ENCODE measurements at regions not wholly inside any gene's neighbourhood (a gene's known extent, or its start where the extent isn't known, plus 50 kb on each side); places are given as distances from the start of the nearest gene placed in this dataset.

GRCh38 chr6:138695193-138695592 is 78.4 kb upstream of the CCDC28A start:
- TF ChIP-seq, protein P1, sequence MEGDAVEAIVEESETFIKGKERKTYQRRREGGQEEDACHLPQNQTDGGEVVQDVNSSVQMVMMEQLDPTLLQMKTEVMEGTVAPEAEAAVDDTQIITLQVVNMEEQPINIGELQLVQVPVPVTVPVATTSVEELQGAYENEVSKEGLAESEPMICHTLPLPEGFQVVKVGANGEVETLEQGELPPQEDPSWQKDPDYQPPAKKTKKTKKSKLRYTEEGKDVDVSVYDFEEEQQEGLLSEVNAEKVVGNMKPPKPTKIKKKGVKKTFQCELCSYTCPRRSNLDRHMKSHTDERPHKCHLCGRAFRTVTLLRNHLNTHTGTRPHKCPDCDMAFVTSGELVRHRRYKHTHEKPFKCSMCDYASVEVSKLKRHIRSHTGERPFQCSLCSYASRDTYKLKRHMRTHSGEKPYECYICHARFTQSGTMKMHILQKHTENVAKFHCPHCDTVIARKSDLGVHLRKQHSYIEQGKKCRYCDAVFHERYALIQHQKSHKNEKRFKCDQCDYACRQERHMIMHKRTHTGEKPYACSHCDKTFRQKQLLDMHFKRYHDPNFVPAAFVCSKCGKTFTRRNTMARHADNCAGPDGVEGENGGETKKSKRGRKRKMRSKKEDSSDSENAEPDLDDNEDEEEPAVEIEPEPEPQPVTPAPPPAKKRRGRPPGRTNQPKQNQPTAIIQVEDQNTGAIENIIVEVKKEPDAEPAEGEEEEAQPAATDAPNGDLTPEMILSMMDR (IDR thresholded peaks at IDR 0.05; ENCODE audit: low read depth, low read length, missing input control): no peak
- TF ChIP-seq MAX (IDR thresholded peaks at IDR 0.05): no peak
- TF ChIP-seq FOXA2 (IDR thresholded peaks at IDR 0.05): no peak
- TF ChIP-seq, protein P2, sequence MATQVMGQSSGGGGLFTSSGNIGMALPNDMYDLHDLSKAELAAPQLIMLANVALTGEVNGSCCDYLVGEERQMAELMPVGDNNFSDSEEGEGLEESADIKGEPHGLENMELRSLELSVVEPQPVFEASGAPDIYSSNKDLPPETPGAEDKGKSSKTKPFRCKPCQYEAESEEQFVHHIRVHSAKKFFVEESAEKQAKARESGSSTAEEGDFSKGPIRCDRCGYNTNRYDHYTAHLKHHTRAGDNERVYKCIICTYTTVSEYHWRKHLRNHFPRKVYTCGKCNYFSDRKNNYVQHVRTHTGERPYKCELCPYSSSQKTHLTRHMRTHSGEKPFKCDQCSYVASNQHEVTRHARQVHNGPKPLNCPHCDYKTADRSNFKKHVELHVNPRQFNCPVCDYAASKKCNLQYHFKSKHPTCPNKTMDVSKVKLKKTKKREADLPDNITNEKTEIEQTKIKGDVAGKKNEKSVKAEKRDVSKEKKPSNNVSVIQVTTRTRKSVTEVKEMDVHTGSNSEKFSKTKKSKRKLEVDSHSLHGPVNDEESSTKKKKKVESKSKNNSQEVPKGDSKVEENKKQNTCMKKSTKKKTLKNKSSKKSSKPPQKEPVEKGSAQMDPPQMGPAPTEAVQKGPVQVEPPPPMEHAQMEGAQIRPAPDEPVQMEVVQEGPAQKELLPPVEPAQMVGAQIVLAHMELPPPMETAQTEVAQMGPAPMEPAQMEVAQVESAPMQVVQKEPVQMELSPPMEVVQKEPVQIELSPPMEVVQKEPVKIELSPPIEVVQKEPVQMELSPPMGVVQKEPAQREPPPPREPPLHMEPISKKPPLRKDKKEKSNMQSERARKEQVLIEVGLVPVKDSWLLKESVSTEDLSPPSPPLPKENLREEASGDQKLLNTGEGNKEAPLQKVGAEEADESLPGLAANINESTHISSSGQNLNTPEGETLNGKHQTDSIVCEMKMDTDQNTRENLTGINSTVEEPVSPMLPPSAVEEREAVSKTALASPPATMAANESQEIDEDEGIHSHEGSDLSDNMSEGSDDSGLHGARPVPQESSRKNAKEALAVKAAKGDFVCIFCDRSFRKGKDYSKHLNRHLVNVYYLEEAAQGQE (IDR thresholded peaks at IDR 0.05): no peak
- TF ChIP-seq HNF4A (conservative IDR thresholded peaks at IDR 0.05): no peak
- TF ChIP-seq TAF1 (conservative IDR thresholded peaks at IDR 0.05): no peak
- no peak for TF ChIP-seq GABPA (IDR thresholded peaks at IDR 0.05 in 1 of 2, conservative IDR thresholded peaks at IDR 0.05 in 1 of 2)
- TF ChIP-seq SP1 (IDR thresholded peaks at IDR 0.05): no peak
- TF ChIP-seq, protein P3, sequence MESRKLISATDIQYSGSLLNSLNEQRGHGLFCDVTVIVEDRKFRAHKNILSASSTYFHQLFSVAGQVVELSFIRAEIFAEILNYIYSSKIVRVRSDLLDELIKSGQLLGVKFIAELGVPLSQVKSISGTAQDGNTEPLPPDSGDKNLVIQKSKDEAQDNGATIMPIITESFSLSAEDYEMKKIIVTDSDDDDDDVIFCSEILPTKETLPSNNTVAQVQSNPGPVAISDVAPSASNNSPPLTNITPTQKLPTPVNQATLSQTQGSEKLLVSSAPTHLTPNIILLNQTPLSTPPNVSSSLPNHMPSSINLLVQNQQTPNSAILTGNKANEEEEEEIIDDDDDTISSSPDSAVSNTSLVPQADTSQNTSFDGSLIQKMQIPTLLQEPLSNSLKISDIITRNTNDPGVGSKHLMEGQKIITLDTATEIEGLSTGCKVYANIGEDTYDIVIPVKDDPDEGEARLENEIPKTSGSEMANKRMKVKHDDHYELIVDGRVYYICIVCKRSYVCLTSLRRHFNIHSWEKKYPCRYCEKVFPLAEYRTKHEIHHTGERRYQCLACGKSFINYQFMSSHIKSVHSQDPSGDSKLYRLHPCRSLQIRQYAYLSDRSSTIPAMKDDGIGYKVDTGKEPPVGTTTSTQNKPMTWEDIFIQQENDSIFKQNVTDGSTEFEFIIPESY (IDR thresholded peaks at IDR 0.05): no peak
- no peak for TF ChIP-seq RAD21 (IDR thresholded peaks at IDR 0.05)
- TF ChIP-seq EGR1 (IDR thresholded peaks at IDR 0.05; ENCODE audit: low read depth in 2 of 2): no peak
- H3K36me3 ChIP-seq (ENCODE audit: control insufficient read depth in 4 of 4, insufficient read depth in 3 of 4, low read depth in 1 of 4, low read length in 3 of 4): no peaks in the 10 kb centered on the region
- H3K27me3 ChIP-seq (ENCODE audit: control insufficient read depth in 4 of 4, insufficient read depth in 4 of 4, low read length in 3 of 4): no peaks in the 10 kb centered on the region
- H3K4me3 ChIP-seq (ENCODE audit: low read depth in 1 of 3, low read length in 3 of 3): no peak overlapping the region
- 91% methylated on average over 4 of the region's 4 CpGs for WGBS
- no peak for DNase-seq (ENCODE audit: low spot score)
- no peak overlapping the region for H3K9ac ChIP-seq (ENCODE audit: low read depth in 1 of 2, low read length in 2 of 2)
- no peak overlapping the region for H3K27ac ChIP-seq (ENCODE audit: low read depth in 1 of 2, low read length in 2 of 2)
- H3K9me3 ChIP-seq (ENCODE audit: control insufficient read depth in 4 of 4, low read length in 3 of 4): no peaks in the 10 kb centered on the region
- H3K4me1 ChIP-seq (ENCODE audit: control insufficient read depth in 4 of 4, insufficient read depth in 4 of 4, low read length in 3 of 4): peaks cover 0 to 14% (median 10%) of the 10 kb centered on the region in 4 donors

DNA sequence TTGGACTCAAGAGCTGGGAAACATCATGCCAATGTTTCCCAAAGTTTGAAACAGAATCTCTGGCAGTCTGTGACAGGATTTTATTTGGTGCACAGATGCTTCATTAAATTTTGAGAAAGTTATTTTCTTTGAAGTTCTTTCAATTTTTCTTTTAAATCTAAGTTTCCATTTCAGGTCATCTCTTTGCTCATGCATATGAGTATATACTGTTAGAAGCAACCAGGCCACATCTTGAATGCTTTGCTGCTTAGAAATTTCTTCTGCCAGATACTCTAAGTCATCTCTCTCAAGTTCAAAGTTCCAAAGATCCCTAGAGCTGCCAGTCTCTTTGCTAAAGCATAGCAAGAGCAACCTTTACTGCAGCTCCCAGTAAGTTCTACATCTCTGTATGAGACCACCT is 59.1 kb upstream of the CCDC28A start:
- Histone ChIP-seq H3K27ac (ENCODE audit: low read depth in 1 of 2, low read length in 2 of 2) (no peak overlapping the region), H3K36me3 (ENCODE audit: control insufficient read depth in 4 of 4, insufficient read depth in 3 of 4, low read depth in 1 of 4, low read length in 3 of 4) (no peaks in the 10 kb centered on the region), H3K9me3 (ENCODE audit: control insufficient read depth in 4 of 4, low read length in 3 of 4) (no peaks in the 10 kb centered on the region), H3K9ac (ENCODE audit: low read depth in 1 of 2, low read length in 2 of 2) (no peak overlapping the region), H3K4me3 (ENCODE audit: low read depth in 1 of 3, low read length in 3 of 3) (no peak overlapping the region), H3K4me1 (ENCODE audit: control insufficient read depth in 4 of 4, insufficient read depth in 4 of 4, low read length in 3 of 4) (no peaks in the 10 kb centered on the region), H3K27me3 (ENCODE audit: control insufficient read depth in 4 of 4, insufficient read depth in 4 of 4, low read length in 3 of 4) (no peaks in the 10 kb centered on the region)
- DNase-seq (ENCODE audit: low spot score): no peak
- no peak for TF ChIP-seq HNF4G (IDR thresholded peaks at IDR 0.05)
- no peak for TF ChIP-seq MAX (IDR thresholded peaks at IDR 0.05)
